SK-N-SH (cell line): ENCODE measurements at regions not wholly inside any gene's neighbourhood (a gene's known extent, or its start where the extent isn't known, plus 50 kb on each side); places are given as distances from the start of the nearest gene placed in this dataset.

Experiments
- CTCF ChIP-seq: fragments of 200-600 bp; sonication (generic); IDR thresholded peaks from 2 replicates; pipeline ENCODE4 v1.6.1; 2017; ENCODE audit warnings: antibody characterized with exemption, mild to moderate bottlenecking, moderate library complexity
- EP300 ChIP-seq, 2 experiments: IDR thresholded peaks; 2 replicates each; pipeline versions ENCODE4 v1.4.0 to v1.6.1; 2012; ENCODE audit warnings: borderline replicate concordance in 1 of 2, low read depth in 1 of 2, low read length in 1 of 2
- EZH2phosphoT487 ChIP-seq: fragments of 200-600 bp; sonication (generic); IDR thresholded peaks from 2 replicates; pipeline ENCODE4 v1.6.1; 2017; ENCODE audit warnings: low read depth, mixed run types, mild to moderate bottlenecking, antibody characterized with exemption, moderate library complexity, borderline replicate concordance
- GATA2 ChIP-seq: sonication (generic); formaldehyde crosslinking; IDR thresholded peaks from 2 replicates; pipeline ENCODE4 v1.5.0; 2020; ENCODE audit warnings: mild to moderate bottlenecking, missing genetic modification reagents
- RCOR1 ChIP-seq: fragments of 150-350 bp; IDR thresholded peaks from 2 replicates; pipeline ENCODE4 v1.6.1; 2017; ENCODE audit warnings: antibody characterized with exemption, low read length
- SIN3A ChIP-seq: IDR thresholded peaks from 2 replicates; pipeline ENCODE4 v1.6.1; 2012; ENCODE audit warnings: low read depth, mild to moderate bottlenecking, low read length, moderate library complexity, borderline replicate concordance
- SMC3 ChIP-seq: IDR thresholded peaks from 2 replicates; pipeline ENCODE4 v1.6.1; 2012; ENCODE audit warnings: low read depth, low read length, improper control_type of control experiment
- TCF12 ChIP-seq: IDR thresholded peaks from 2 replicates; pipeline ENCODE4 v1.4.0; 2012
- YY1 ChIP-seq: IDR thresholded peaks from 2 replicates; pipeline ENCODE4 v1.4.0; 2012; ENCODE audit warnings: low read depth, mild to moderate bottlenecking
- TF ChIP-seq, protein P1 (sequence below): IDR thresholded peaks from 2 replicates; pipeline ENCODE4 v1.4.0; 2012; ENCODE audit warnings: low read depth
- TF ChIP-seq, protein P2 (sequence below): IDR thresholded peaks from 2 replicates; pipeline ENCODE4; 2012
- TF ChIP-seq, protein P3 (sequence below): IDR thresholded peaks from 2 replicates; pipeline ENCODE4 v1.6.1; 2012; ENCODE audit warnings: mild to moderate bottlenecking, low read depth, low read length, moderate library complexity
- TF ChIP-seq, protein P4 (sequence below): IDR thresholded peaks from 2 replicates; pipeline ENCODE4 v1.4.0; 2012; ENCODE audit warnings: low read depth, borderline replicate concordance
- TF ChIP-seq, protein P5 (sequence below): fragments of 150-350 bp; IDR thresholded peaks from 2 replicates; pipeline ENCODE4 v1.6.1; 2017; ENCODE audit warnings: antibody characterized with exemption, low read length, low read depth, borderline replicate concordance

DNA sequence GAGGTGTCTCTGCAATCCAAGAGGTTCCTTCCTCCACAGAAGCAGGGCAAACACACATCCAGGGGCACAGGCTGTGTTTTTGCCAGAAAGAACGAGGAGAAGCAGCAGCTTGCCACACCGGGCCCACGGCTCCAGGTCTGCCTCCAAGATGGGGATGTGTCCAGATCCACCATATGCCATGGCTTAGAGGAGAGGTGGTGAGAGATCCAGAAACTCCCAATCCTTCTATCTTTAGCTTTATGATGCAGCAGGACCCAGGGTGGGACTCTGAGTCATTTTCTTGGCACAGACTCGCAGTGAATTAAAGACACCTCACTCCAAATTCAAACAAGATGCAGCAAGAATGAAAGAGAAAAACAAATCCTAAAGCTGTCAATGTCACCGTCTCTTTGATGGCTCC, 481.4 kb upstream of the TMEM132C start:
- TF ChIP-seq CTCF (no peak), EZH2phosphoT487 (no peak), EP300 (IDR thresholded peaks at IDR 0.05; ENCODE audit: borderline replicate concordance in 1 of 2, low read depth in 1 of 2, low read length in 1 of 2) (no peak), YY1 (no peak), GATA2 (CRISPR knock-in tag) (no peak), SIN3A (no peak), TCF12 (no peak), RCOR1 (no peak), SMC3 (no peak)
- TF ChIP-seq, protein P1, sequence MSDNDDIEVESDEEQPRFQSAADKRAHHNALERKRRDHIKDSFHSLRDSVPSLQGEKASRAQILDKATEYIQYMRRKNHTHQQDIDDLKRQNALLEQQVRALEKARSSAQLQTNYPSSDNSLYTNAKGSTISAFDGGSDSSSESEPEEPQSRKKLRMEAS = no peak
- TF ChIP-seq, protein P2, sequence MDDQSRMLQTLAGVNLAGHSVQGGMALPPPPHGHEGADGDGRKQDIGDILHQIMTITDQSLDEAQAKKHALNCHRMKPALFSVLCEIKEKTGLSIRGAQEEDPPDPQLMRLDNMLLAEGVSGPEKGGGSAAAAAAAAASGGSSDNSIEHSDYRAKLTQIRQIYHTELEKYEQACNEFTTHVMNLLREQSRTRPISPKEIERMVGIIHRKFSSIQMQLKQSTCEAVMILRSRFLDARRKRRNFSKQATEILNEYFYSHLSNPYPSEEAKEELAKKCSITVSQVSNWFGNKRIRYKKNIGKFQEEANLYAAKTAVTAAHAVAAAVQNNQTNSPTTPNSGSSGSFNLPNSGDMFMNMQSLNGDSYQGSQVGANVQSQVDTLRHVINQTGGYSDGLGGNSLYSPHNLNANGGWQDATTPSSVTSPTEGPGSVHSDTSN = no peak
- TF ChIP-seq, protein P3, sequence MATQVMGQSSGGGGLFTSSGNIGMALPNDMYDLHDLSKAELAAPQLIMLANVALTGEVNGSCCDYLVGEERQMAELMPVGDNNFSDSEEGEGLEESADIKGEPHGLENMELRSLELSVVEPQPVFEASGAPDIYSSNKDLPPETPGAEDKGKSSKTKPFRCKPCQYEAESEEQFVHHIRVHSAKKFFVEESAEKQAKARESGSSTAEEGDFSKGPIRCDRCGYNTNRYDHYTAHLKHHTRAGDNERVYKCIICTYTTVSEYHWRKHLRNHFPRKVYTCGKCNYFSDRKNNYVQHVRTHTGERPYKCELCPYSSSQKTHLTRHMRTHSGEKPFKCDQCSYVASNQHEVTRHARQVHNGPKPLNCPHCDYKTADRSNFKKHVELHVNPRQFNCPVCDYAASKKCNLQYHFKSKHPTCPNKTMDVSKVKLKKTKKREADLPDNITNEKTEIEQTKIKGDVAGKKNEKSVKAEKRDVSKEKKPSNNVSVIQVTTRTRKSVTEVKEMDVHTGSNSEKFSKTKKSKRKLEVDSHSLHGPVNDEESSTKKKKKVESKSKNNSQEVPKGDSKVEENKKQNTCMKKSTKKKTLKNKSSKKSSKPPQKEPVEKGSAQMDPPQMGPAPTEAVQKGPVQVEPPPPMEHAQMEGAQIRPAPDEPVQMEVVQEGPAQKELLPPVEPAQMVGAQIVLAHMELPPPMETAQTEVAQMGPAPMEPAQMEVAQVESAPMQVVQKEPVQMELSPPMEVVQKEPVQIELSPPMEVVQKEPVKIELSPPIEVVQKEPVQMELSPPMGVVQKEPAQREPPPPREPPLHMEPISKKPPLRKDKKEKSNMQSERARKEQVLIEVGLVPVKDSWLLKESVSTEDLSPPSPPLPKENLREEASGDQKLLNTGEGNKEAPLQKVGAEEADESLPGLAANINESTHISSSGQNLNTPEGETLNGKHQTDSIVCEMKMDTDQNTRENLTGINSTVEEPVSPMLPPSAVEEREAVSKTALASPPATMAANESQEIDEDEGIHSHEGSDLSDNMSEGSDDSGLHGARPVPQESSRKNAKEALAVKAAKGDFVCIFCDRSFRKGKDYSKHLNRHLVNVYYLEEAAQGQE = no peak
- TF ChIP-seq, protein P4, sequence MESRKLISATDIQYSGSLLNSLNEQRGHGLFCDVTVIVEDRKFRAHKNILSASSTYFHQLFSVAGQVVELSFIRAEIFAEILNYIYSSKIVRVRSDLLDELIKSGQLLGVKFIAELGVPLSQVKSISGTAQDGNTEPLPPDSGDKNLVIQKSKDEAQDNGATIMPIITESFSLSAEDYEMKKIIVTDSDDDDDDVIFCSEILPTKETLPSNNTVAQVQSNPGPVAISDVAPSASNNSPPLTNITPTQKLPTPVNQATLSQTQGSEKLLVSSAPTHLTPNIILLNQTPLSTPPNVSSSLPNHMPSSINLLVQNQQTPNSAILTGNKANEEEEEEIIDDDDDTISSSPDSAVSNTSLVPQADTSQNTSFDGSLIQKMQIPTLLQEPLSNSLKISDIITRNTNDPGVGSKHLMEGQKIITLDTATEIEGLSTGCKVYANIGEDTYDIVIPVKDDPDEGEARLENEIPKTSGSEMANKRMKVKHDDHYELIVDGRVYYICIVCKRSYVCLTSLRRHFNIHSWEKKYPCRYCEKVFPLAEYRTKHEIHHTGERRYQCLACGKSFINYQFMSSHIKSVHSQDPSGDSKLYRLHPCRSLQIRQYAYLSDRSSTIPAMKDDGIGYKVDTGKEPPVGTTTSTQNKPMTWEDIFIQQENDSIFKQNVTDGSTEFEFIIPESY = no peak
- TF ChIP-seq, protein P5, sequence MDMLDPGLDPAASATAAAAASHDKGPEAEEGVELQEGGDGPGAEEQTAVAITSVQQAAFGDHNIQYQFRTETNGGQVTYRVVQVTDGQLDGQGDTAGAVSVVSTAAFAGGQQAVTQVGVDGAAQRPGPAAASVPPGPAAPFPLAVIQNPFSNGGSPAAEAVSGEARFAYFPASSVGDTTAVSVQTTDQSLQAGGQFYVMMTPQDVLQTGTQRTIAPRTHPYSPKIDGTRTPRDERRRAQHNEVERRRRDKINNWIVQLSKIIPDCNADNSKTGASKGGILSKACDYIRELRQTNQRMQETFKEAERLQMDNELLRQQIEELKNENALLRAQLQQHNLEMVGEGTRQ = no peak
